K562 (cell line): ENCODE measurements at regions not wholly inside any gene's neighbourhood (a gene's known extent, or its start where the extent isn't known, plus 50 kb on each side); places are given as distances from the start of the nearest gene placed in this dataset.
A peak's percentile ranks its signal among the peaks of the same experiment; 100 is the strongest.

Source experiments
- BDP1 ChIP-seq: IDR thresholded peaks from 3 replicates; pipeline ENCODE4 v1.6.1; 2011; ENCODE audit not compliant: insufficient read length, insufficient read depth
- FOXO4 ChIP-seq: fragments of 450-650 bp; formaldehyde crosslinking; IDR thresholded peaks from 2 replicates; pipeline ENCODE4 v1.4.0; 2020; ENCODE audit warnings: mild to moderate bottlenecking, moderate library complexity
- GATAD2B ChIP-seq: fragments of 450-650 bp; IDR thresholded peaks from 2 replicates; pipeline ENCODE4 v1.6.1; 2017; ENCODE audit warnings: mild to moderate bottlenecking, borderline replicate concordance
- HNRNPUL1 ChIP-seq: fragments of 200-400 bp; formaldehyde crosslinking; IDR thresholded peaks from 2 replicates; pipeline ENCODE4 v1.6.1; 2017; ENCODE audit warnings: low read length
- MYBL2 ChIP-seq, 2 experiments: fragments of 450-650 bp in 1 of 2; sonication (generic) in 1 of 2; formaldehyde crosslinking in 1 of 2; IDR thresholded peaks; 2 replicates each; pipeline versions ENCODE4 v1.6.1 to v1.8.1; 2017 to 2022; ENCODE audit warnings: borderline replicate concordance in 1 of 2, inconsistent platforms in 1 of 2, low read depth in 1 of 2, mild to moderate bottlenecking in 1 of 2, missing genetic modification reagents in 1 of 2, moderate library complexity in 1 of 2
- NFIX ChIP-seq: fragments of 250-450 bp; sonication (Bioruptor Pico); IDR thresholded peaks from 2 replicates; pipeline ENCODE4 v1.4.0; 2020; ENCODE audit warnings: low read depth, mild to moderate bottlenecking, moderate library complexity
- RAD21 ChIP-seq, 2 experiments: fragments of 250-450 bp in 1 of 2; fragments of 450-650 bp in 1 of 2; sonication (Bioruptor Pico) in 1 of 2; formaldehyde crosslinking in 1 of 2; IDR thresholded peaks in 1 of 2; conservative IDR thresholded peaks in 1 of 2; 2 replicates each; pipeline versions ENCODE4 v1.4.0 to v1.8.0; 2020 to 2022; ENCODE audit warnings: mild to moderate bottlenecking in 2 of 2, moderate library complexity in 1 of 2
- SMARCC2 ChIP-seq: fragments of 450-650 bp; IDR thresholded peaks from 2 replicates; pipeline ENCODE4 v1.6.1; 2017; ENCODE audit warnings: antibody characterized with exemption, moderate library complexity, mild to moderate bottlenecking, low read depth
- SMARCE1 ChIP-seq: fragments of 450-650 bp; IDR thresholded peaks from 2 replicates; pipeline ENCODE4 v1.7.1; 2016; ENCODE audit warnings: mild to moderate bottlenecking
- TEAD2 ChIP-seq: fragments of 450-650 bp; IDR thresholded peaks from 2 replicates; pipeline ENCODE4 v1.6.1; 2016; ENCODE audit warnings: missing genetic modification characterization, control low read depth, missing compliant biosample characterization
- THAP12 ChIP-seq: fragments of 250-450 bp; sonication (Bioruptor Pico); IDR thresholded peaks from 2 replicates; pipeline ENCODE4 v1.9.0; 2021; ENCODE audit warnings: mild to moderate bottlenecking, inconsistent platforms
- ZNF3 ChIP-seq: fragments of 250-450 bp; sonication (Bioruptor Pico); IDR thresholded peaks from 2 replicates; pipeline ENCODE4 v1.5.0; 2021; ENCODE audit warnings: mild to moderate bottlenecking, moderate library complexity
- ZNF354B ChIP-seq: fragments of 250-450 bp; sonication (Bioruptor Pico); IDR thresholded peaks from 2 replicates; pipeline ENCODE4 v1.4.0; 2020
- ZNF507 ChIP-seq: conservative IDR thresholded peaks from 2 replicates; pipeline ENCODE4 v1.6.1; 2017; ENCODE audit warnings: missing genetic modification characterization, missing compliant biosample characterization
- ZNF778 ChIP-seq: fragments of 450-650 bp; formaldehyde crosslinking; IDR thresholded peaks from 2 replicates; pipeline ENCODE4 v1.4.0; 2020; ENCODE audit warnings: mild to moderate bottlenecking, moderate library complexity
- TF ChIP-seq, protein P1 (sequence below): conservative IDR thresholded peaks from 2 replicates; pipeline ENCODE4 v1.6.1; 2011; ENCODE audit warnings: low read depth, mild to moderate bottlenecking, low read length; ENCODE audit not compliant: control insufficient read depth
- TF ChIP-seq, protein P2 (sequence below): fragments of 450-650 bp; formaldehyde crosslinking; IDR thresholded peaks from 2 replicates; pipeline ENCODE4 v1.4.0; 2022; ENCODE audit warnings: mild to moderate bottlenecking, moderate library complexity
- TF ChIP-seq, protein P3 (sequence below): fragments of 250-450 bp; sonication (Bioruptor Pico); IDR thresholded peaks from 2 replicates; pipeline ENCODE4 v1.5.1; 2021; ENCODE audit warnings: mild to moderate bottlenecking
- TF ChIP-seq, protein P4 (sequence below): fragments of 250-450 bp; sonication (Bioruptor Pico); IDR thresholded peaks from 2 replicates; pipeline ENCODE4 v1.8.0; 2022; ENCODE audit warnings: moderate library complexity, mild to moderate bottlenecking, inconsistent platforms
- TF ChIP-seq, protein P5 (sequence below): fragments of 250-450 bp; sonication (Bioruptor Pico); IDR thresholded peaks from 2 replicates; pipeline ENCODE4 v1.9.0; 2021; ENCODE audit warnings: mild to moderate bottlenecking

- no peak; the same call in 1 of the 2 replicates for TF ChIP-seq GATAD2B
- no peak for TF ChIP-seq FOXO4 (CRISPR knock-in tag)
- no peak for TF ChIP-seq ZNF354B
- TF ChIP-seq SMARCC2: peak; percentile 92
- TF ChIP-seq, protein P1, sequence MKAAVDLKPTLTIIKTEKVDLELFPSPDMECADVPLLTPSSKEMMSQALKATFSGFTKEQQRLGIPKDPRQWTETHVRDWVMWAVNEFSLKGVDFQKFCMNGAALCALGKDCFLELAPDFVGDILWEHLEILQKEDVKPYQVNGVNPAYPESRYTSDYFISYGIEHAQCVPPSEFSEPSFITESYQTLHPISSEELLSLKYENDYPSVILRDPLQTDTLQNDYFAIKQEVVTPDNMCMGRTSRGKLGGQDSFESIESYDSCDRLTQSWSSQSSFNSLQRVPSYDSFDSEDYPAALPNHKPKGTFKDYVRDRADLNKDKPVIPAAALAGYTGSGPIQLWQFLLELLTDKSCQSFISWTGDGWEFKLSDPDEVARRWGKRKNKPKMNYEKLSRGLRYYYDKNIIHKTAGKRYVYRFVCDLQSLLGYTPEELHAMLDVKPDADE: no peak
- no peak for TF ChIP-seq MYBL2 (IDR thresholded peaks at IDR 0.05; ENCODE audit: low read depth)
- TF ChIP-seq MYBL2 (CRISPR knock-in tag; IDR thresholded peaks at IDR 0.05; ENCODE audit: borderline replicate concordance): no peak
- no peak for TF ChIP-seq ZNF778
- TF ChIP-seq, protein P2, sequence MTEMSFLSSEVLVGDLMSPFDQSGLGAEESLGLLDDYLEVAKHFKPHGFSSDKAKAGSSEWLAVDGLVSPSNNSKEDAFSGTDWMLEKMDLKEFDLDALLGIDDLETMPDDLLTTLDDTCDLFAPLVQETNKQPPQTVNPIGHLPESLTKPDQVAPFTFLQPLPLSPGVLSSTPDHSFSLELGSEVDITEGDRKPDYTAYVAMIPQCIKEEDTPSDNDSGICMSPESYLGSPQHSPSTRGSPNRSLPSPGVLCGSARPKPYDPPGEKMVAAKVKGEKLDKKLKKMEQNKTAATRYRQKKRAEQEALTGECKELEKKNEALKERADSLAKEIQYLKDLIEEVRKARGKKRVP (CRISPR knock-in tag): no peak
- no peak for TF ChIP-seq HNRNPUL1
- TF ChIP-seq RAD21 (CRISPR knock-in tag; conservative IDR thresholded peaks at IDR 0.05 in 1 of 2, IDR thresholded peaks at IDR 0.05 in 1 of 2): no peak
- TF ChIP-seq ZNF3 (CRISPR knock-in tag): no peak
- no peak for TF ChIP-seq BDP1
- TF ChIP-seq ZNF507 (tag): no peak
- no peak for TF ChIP-seq THAP12 (CRISPR knock-in tag)
- no peak for TF ChIP-seq TEAD2 (tag)
- TF ChIP-seq, protein P3, sequence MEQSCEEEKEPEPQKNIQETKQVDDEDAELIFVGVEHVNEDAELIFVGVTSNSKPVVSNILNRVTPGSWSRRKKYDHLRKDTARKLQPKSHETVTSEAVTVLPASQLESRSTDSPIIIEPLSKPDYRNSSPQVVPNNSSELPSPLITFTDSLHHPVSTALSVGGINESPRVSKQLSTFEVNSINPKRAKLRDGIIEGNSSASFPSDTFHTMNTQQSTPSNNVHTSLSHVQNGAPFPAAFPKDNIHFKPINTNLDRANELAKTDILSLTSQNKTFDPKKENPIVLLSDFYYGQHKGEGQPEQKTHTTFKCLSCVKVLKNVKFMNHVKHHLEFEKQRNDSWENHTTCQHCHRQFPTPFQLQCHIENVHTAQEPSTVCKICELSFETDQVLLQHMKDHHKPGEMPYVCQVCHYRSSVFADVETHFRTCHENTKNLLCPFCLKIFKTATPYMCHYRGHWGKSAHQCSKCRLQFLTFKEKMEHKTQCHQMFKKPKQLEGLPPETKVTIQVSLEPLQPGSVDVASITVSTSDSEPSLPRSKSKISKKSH (CRISPR knock-in tag): no peak
- TF ChIP-seq, protein P4, sequence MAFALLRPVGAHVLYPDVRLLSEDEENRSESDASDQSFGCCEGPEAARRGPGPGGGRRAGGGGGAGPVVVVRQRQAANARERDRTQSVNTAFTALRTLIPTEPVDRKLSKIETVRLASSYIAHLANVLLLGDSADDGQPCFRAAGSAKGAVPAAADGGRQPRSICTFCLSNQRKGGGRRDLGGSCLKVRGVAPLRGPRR (CRISPR knock-in tag): no peak
- TF ChIP-seq, protein P5, sequence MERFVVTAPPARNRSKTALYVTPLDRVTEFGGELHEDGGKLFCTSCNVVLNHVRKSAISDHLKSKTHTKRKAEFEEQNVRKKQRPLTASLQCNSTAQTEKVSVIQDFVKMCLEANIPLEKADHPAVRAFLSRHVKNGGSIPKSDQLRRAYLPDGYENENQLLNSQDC (CRISPR knock-in tag): no peak
- TF ChIP-seq NFIX (CRISPR knock-in tag): no peak
- TF ChIP-seq SMARCE1: peak; percentile 95
Measured at GRCh38 chr1:112818990-112819689, 104.0 kb upstream of the PPM1J start (continued).
